CD14-positive monocyte (primary cell): ENCODE measurements at regions not wholly inside any gene's neighbourhood (a gene's known extent, or its start where the extent isn't known, plus 50 kb on each side); places are given as distances from the start of the nearest gene placed in this dataset.

ENCODE experiments used
- DNase-seq, 3 donors: peaks; one replicate each; pipeline ENCODE4 v3.0.0-alpha.2; 2011 to 2022
- H2AFZ ChIP-seq: 2 replicates; pipeline ENCODE4 v1.6.0; 2012; ENCODE audit warnings: mild to moderate bottlenecking, low read depth, low read length, inconsistent platforms; ENCODE audit not compliant: insufficient read depth, poor library complexity, severe bottlenecking
- H3K27ac ChIP-seq, 2 donors: 1 replicate in 1 of 2; 2 replicates in 1 of 2; pipeline ENCODE4 v1.5.1; 2012 to 2013; ENCODE audit warnings: low read length in 2 of 2, control low read depth in 1 of 2, inconsistent platforms in 1 of 2, low read depth in 1 of 2, mild to moderate bottlenecking in 1 of 2
- H3K27me3 ChIP-seq, 2 donors: one replicate each; pipeline versions ENCODE4 v1.6.0 to v1.6.1; 2011 to 2013; ENCODE audit warnings: low read length in 2 of 2; ENCODE audit not compliant: control insufficient read depth in 2 of 2, insufficient read depth in 2 of 2
- H3K36me3 ChIP-seq, 2 donors: replicated peaks in 1 of 2; 1 replicate in 1 of 2; 2 replicates in 1 of 2; pipeline versions ENCODE4 v1.5.1 to v1.6.1; 2012 to 2013; ENCODE audit warnings: low read length in 2 of 2, control low read depth in 1 of 2, inconsistent platforms in 1 of 2, mild to moderate bottlenecking in 1 of 2; ENCODE audit not compliant: insufficient read depth in 2 of 2, control insufficient read depth in 1 of 2
- H3K4me1 ChIP-seq, 2 donors: 1 replicate in 1 of 2; 2 replicates in 1 of 2; pipeline versions ENCODE4 v1.5.1 to v1.6.1; 2012 to 2013; ENCODE audit warnings: low read length in 2 of 2, control low read depth in 1 of 2, inconsistent platforms in 1 of 2, mild to moderate bottlenecking in 1 of 2, moderate library complexity in 1 of 2; ENCODE audit not compliant: insufficient read depth in 2 of 2, control insufficient read depth in 1 of 2
- H3K4me2 ChIP-seq: replicated peaks from 2 replicates; pipeline ENCODE3; 2012; ENCODE audit warnings: low read length, moderate library complexity, mild to moderate bottlenecking; ENCODE audit not compliant: poor library complexity, severe bottlenecking; ENCODE audit errors: extremely low read depth
- H3K4me3 ChIP-seq, 3 experiments: fragments of 200-600 bp in 1 of 3; sonication (generic) in 1 of 3; replicated peaks in 1 of 3; 1 replicate in 2 of 3; 2 replicates in 1 of 3; pipeline ENCODE4 v1.5.1; 2011 to 2013; ENCODE audit warnings: low read length in 3 of 3, mild to moderate bottlenecking in 3 of 3, control low read depth in 2 of 3, low read depth in 2 of 3, inconsistent platforms in 1 of 3, moderate library complexity in 1 of 3
- H3K79me2 ChIP-seq: 2 replicates; pipeline ENCODE4 v1.6.0; 2012; ENCODE audit warnings: mild to moderate bottlenecking, control low read depth, inconsistent platforms, low read length, moderate library complexity; ENCODE audit not compliant: insufficient read depth
- H3K9ac ChIP-seq: 2 replicates; pipeline ENCODE4 v1.6.0; 2017; ENCODE audit warnings: low read length, mild to moderate bottlenecking; ENCODE audit not compliant: insufficient read depth, poor library complexity, severe bottlenecking
- H3K9me3 ChIP-seq, 2 donors: replicated peaks in 1 of 2; 1 replicate in 1 of 2; 2 replicates in 1 of 2; pipeline versions ENCODE4 v1.5.1 to v1.6.1; 2012 to 2013; ENCODE audit warnings: low read length in 2 of 2, control low read depth in 1 of 2; ENCODE audit not compliant: control insufficient read depth in 1 of 2, insufficient read depth in 1 of 2
- H4K20me1 ChIP-seq: 2 replicates; pipeline ENCODE4 v1.6.0; 2012; ENCODE audit warnings: mild to moderate bottlenecking, low read length, control low read depth, moderate library complexity; ENCODE audit not compliant: insufficient read depth
- H3K27ac Mint-ChIP-seq, 7 donors: one replicate each; pipeline ENCODE4 v1.8.0; 2020; ENCODE audit warnings: mild to moderate bottlenecking in 7 of 7, mixed read lengths in 7 of 7, moderate library complexity in 6 of 7, inconsistent platforms in 2 of 7
- H3K27me3 Mint-ChIP-seq, 3 donors: one replicate each; pipeline ENCODE4 v1.8.0; 2021 to 2022; ENCODE audit warnings: low read depth in 3 of 3, mild to moderate bottlenecking in 3 of 3, mixed read lengths in 3 of 3, moderate library complexity in 3 of 3, inconsistent platforms in 1 of 3
- H3K36me3 Mint-ChIP-seq, 2 donors: one replicate each; pipeline ENCODE4 v1.8.0; 2020; ENCODE audit warnings: mixed read lengths in 2 of 2, inconsistent platforms in 1 of 2, mild to moderate bottlenecking in 1 of 2
- H3K4me1 Mint-ChIP-seq: one replicate; pipeline ENCODE4 v1.8.0; 2020; ENCODE audit warnings: mild to moderate bottlenecking, mixed read lengths
- H3K4me3 Mint-ChIP-seq, 2 donors: one replicate each; pipeline ENCODE4 v1.8.0; 2020; ENCODE audit warnings: mild to moderate bottlenecking in 2 of 2, mixed read lengths in 2 of 2, moderate library complexity in 1 of 2
- H3K9me3 Mint-ChIP-seq, 7 donors: one replicate each; pipeline ENCODE4 v1.8.0; 2020 to 2022; ENCODE audit warnings: mixed read lengths in 7 of 7, mild to moderate bottlenecking in 6 of 7, moderate library complexity in 6 of 7, inconsistent platforms in 2 of 7
- CTCF ChIP-seq: fragments of 200-600 bp; IDR thresholded peaks from one replicate; pipeline ENCODE4 v1.8.0; 2022; ENCODE audit warnings: antibody characterized with exemption, mild to moderate bottlenecking
- WGBS: methylation state at CpG from one replicate; pipeline ENCODE4 v1.1.5; 2013; ENCODE audit warnings: missing lambda C conversion rate; ENCODE audit not compliant: insufficient coverage; 5-methylcytosine and 5-hydroxymethylcytosine counted together
- intact Hi-C, 2 donors: fragments of 100-400 bp; cut with micrococcal nuclease; formaldehyde crosslinking; loops; one replicate each; pipeline versions ENCODE4 v1.15.0 to v1.15.1; 2023

DNA sequence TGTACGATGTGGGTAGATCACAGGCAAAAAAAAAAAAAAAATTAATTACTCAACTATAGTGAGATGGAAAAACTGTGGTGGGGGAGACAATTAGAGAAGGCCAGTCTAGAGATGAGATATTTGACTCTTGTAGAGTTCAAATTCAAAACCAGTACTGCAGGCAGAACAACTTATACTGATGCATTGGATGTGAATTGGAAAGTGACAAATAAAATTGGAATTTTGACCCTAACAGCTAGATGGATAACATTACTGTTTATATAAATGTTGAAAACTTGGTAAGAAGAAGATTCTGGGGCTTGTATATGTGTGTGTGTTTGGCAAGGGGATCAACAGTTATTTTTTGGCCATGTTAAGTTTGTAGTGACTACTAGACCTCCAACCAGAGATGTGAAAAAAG lies 256.9 kb downstream of the RND3 start:
- H2AFZ ChIP-seq: no peak overlapping the region
- no peak overlapping the region for H3K4me2 ChIP-seq
- no peaks in the 10 kb centered on the region for H4K20me1 ChIP-seq

GRCh38 chr2:150230004-150230403 lies 257.5 kb downstream of the RND3 start:
- no peak for DNase-seq
- intact Hi-C loops: no loop called here
- Histone ChIP-seq H3K9ac (no peak overlapping the region), H3K27ac (no peak overlapping the region), H3K36me3 (no peaks in the 10 kb centered on the region), H4K20me1 (no peaks in the 10 kb centered on the region), H3K79me2 (no peaks in the 10 kb centered on the region), H2AFZ (no peak overlapping the region), H3K4me3 (no peak overlapping the region), H3K9me3 (no peaks in the 10 kb centered on the region), H3K4me1 (no peaks in the 10 kb centered on the region), H3K27me3 (no peaks in the 10 kb centered on the region), H3K4me2 (no peak overlapping the region)
- TF ChIP-seq CTCF: no peak
- no CpG with 5 or more reads among the region's 1 CpG for WGBS
- Mint-ChIP-seq H3K27ac (no peak overlapping the region), H3K9me3 (peaks cover 0 to 5% (median 1%) of the 10 kb centered on the region in 7 donors), H3K27me3 (peaks cover 0 to 4% (median 0%) of the 10 kb centered on the region in 3 donors), H3K4me3 (no peak overlapping the region), H3K4me1 (no peaks in the 10 kb centered on the region), H3K36me3 (no peaks in the 10 kb centered on the region)

More for the DNA sequence above, 256.9 kb downstream of the RND3 start:
- no CpG with 5 or more reads among the region's 1 CpG for WGBS
- Mint-ChIP-seq H3K36me3 (no peaks in the 10 kb centered on the region), H3K4me1 (no peaks in the 10 kb centered on the region), H3K27ac (no peak overlapping the region), H3K27me3 (peaks cover 0 to 2% (median 0%) of the 10 kb centered on the region in 3 donors), H3K9me3 (peaks cover 0 to 5% (median 1%) of the 10 kb centered on the region in 7 donors), H3K4me3 (no peak overlapping the region)
- intact Hi-C loops: no loop called here
- Histone ChIP-seq H3K9ac (no peak overlapping the region), H3K36me3 (no peaks in the 10 kb centered on the region), H3K79me2 (no peaks in the 10 kb centered on the region), H3K4me3 (no peak overlapping the region), H3K27ac (no peak overlapping the region), H3K9me3 (no peaks in the 10 kb centered on the region), H3K27me3 (no peaks in the 10 kb centered on the region), H3K4me1 (no peaks in the 10 kb centered on the region)
- no peak for TF ChIP-seq CTCF
- DNase-seq: no peak
